ENCODE measurements at regions not wholly inside any gene's neighbourhood (a gene's known extent, or its start where the extent isn't known, plus 50 kb on each side); places are given as distances from the start of the nearest gene placed in this dataset.

DNA sequence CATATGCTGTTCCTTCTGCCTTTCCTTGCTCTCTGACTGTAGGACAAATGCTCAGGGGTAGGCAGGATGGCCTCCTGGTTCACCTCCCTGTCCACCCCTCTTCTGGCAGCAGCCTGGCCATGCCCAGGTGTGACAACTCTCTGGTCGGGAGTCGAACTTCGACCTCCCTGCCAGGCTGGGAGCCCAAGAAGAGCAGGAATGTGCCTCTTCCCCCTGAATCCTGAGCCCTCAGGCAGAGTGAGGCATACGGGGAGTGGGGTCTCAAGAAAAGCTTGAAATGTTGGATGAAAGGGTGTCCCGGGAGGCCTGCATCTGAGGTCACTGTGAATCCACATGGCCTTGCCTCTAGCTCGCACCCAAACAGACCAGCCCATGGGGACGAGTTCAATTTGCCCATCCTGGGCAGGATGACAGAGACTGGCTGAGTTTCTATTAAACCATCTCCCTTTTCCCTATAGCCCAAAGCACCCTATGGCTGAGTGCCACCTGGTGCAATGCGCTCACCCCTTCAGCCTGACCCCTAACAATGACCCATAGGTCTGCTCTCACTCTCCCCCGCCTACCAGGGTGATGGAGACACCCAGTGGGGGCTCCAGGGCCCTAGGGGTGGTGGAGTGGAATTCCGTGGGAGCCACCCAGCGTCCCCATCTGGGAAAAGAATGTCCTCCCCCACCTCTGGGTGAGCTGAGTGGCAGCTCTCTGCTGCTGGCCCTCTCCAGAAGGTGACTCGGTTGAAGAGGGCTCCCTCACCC is 52.9 kb upstream of the DIO3 start:
- no peak for DNase-seq
- Histone ChIP-seq H3K27me3 (no peaks in the 10 kb centered on the region), H3K9me3 (peaks cover 0 to 6% (median 3%) of the 10 kb centered on the region in 4 donors), H3K4me1 (no peaks in the 10 kb centered on the region), H3K36me3 (no peaks in the 10 kb centered on the region), H3K4me3 (no peak overlapping the region), H3K27ac (no peak overlapping the region)
- WGBS, 5 donors = 80 to 92% (median 85%) methylated on average over 9 to 12 of the region's 12 CpGs
- intact Hi-C loops (cut with DNase I; ENCODE audit: low total_unique reads) = no loop called here
- TF ChIP-seq EP300 (IDR thresholded peaks at IDR 0.05) (no peak), POLR2A (IDR thresholded peaks at IDR 0.05) (no peak), POLR2AphosphoS5 (IDR thresholded peaks at IDR 0.05) (no peak)
- TF ChIP-seq, protein P1, sequence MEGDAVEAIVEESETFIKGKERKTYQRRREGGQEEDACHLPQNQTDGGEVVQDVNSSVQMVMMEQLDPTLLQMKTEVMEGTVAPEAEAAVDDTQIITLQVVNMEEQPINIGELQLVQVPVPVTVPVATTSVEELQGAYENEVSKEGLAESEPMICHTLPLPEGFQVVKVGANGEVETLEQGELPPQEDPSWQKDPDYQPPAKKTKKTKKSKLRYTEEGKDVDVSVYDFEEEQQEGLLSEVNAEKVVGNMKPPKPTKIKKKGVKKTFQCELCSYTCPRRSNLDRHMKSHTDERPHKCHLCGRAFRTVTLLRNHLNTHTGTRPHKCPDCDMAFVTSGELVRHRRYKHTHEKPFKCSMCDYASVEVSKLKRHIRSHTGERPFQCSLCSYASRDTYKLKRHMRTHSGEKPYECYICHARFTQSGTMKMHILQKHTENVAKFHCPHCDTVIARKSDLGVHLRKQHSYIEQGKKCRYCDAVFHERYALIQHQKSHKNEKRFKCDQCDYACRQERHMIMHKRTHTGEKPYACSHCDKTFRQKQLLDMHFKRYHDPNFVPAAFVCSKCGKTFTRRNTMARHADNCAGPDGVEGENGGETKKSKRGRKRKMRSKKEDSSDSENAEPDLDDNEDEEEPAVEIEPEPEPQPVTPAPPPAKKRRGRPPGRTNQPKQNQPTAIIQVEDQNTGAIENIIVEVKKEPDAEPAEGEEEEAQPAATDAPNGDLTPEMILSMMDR (IDR thresholded peaks at IDR 0.05) = no peak

DNA sequence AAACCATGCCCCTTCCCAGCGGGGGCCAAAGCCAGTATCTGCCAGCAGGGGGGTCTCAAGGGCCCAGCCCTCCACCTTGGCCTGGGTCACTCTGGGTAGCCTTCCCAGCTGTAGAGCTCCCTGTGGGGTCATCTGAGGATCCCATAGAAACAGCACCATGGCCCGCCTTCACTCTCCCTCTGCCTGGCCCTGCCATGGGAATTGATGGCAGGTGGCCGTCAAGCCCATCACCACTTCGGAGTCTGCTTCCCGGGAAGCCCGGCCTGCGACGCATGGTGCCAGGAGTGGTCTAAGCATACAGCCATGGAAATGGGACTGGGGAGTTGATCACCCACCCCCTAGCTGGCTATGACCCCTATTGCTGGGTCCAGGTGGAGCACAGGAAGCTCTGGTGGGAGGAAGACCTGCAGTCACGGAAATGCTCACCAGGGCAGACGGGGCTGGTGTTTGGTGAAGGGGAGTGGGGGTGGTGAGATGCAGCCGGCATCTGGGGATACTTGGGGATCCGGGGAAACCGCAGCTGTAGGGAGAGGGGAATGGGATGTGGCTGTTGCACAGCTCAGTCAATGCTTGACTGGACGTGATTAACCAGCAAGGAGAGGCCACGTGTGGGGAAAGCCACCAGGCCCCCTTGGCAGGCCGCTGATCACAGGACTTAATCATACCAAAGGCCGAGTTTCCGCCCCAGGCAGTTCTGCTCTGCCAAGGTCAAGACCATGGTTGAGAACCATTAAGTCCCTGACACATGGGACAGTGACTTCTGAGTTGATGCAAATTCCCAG is 52.2 kb upstream of the DIO3 start:
- no peaks in the 10 kb centered on the region for H3K36me3 ChIP-seq
- no peaks in the 10 kb centered on the region for H3K4me1 ChIP-seq
- WGBS, 5 donors = 85 to 93% (median 89%) methylated on average over 11 to 18 of the region's 18 CpGs
- H3K9me3 ChIP-seq = no peaks in the 10 kb centered on the region
- no peaks in the 10 kb centered on the region for H3K27me3 ChIP-seq
- no peak for DNase-seq
- H3K4me3 ChIP-seq = no peak overlapping the region
- H3K27ac ChIP-seq = no peak overlapping the region
- TF ChIP-seq, protein P1 (IDR thresholded peaks at IDR 0.05) = no peak
- no peak for TF ChIP-seq POLR2A (IDR thresholded peaks at IDR 0.05)
- no peak for TF ChIP-seq EP300 (IDR thresholded peaks at IDR 0.05)
- intact Hi-C loops (cut with DNase I; ENCODE audit: low total_unique reads) = no loop called here

DNA sequence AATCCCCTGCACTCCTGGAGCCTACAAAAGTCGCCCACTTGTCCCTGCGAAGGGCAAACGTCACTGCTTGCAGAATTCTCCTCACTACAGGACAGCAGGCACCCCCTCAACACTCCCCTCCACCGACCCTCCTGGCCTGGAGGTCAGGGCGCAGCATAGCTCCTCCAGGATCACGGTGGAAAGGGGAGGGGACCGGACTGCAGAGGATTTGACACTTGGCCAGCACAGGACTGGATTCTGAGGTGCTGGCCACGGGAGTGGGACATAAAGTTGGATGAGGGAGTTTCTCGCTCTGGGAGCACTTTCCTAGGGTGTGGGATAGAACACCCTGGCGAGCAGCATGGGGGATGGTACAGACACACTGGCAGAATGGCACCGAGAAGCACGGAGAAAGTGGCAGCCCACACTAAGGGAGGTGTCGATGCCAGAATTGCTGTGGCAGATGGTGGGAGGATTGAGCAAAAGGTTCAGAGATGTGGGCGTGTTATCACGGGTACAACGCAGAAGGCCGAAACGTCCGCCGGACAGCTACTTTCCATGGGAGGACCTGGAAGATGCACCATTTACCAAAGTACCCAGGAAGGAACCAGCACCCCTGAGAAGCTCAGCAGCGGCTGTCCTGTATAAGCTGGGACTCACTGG is 51.4 kb upstream of the DIO3 start:
- no peak for TF ChIP-seq EP300 (IDR thresholded peaks at IDR 0.05)
- TF ChIP-seq POLR2A (IDR thresholded peaks at IDR 0.05) = no peak
- TF ChIP-seq, protein P1 (IDR thresholded peaks at IDR 0.05) = no peak
- TF ChIP-seq POLR2AphosphoS5 (IDR thresholded peaks at IDR 0.05) = no peak
- H3K4me3 ChIP-seq = no peak overlapping the region
- H3K27me3 ChIP-seq = no peaks in the 10 kb centered on the region
- intact Hi-C loops (cut with DNase I; ENCODE audit: low total_unique reads) = no loop called here
- no peak overlapping the region for H3K27ac ChIP-seq
- WGBS, 5 donors = 86 to 93% (median 87%) methylated on average over 16 to 21 of the region's 21 CpGs
- no peak for DNase-seq
- no peaks in the 10 kb centered on the region for H3K9me3 ChIP-seq
- no peaks in the 10 kb centered on the region for H3K4me1 ChIP-seq
- no peaks in the 10 kb centered on the region for H3K36me3 ChIP-seq

DNA sequence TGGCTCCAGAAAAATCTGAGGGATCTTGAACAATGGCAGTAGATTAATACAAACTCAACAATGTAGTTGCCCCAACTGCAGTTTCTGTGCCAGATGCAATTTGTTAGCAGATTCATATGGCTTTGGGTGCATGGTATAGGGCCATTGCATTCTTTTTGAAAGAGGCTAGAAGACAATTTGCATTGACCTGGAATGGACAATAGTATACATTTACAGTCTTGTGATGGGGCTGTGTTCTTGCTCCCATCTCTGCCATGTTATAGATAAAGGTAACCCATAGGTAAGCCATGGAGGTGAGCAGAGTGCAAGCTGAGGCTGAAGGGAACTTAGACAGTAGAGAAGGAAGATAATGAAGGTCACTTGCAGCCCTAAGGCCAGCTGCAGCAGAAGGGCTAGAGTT is 50.1 kb upstream of the DIO3 start:
- intact Hi-C loops (cut with DNase I; ENCODE audit: low total_unique reads) = no loop called here
- no peaks in the 10 kb centered on the region for H3K27me3 ChIP-seq
- peaks cover 0 to 13% (median 5%) of the 10 kb centered on the region in 4 donors for H3K9me3 ChIP-seq
- H3K27ac ChIP-seq = no peak overlapping the region
- no peaks in the 10 kb centered on the region for H3K4me1 ChIP-seq
- DNase-seq = no peak
- H3K4me3 ChIP-seq = no peak overlapping the region
- no peaks in the 10 kb centered on the region for H3K36me3 ChIP-seq
- TF ChIP-seq POLR2A (IDR thresholded peaks at IDR 0.05) = no peak
- TF ChIP-seq EP300 (IDR thresholded peaks at IDR 0.05) = no peak

Small RNA genes lying in the stretch of these regions (small RNA-seq; reads per million reads assigned to genes)
- 0 to 0.20 (median 0.08) reads per million in 4 donors for gene MIR1185-1
- 0 reads per million in 4 donors for gene MIR1185-2
- 0 reads per million in 4 donors for gene MIR1193
- 0 reads per million in 4 donors for gene MIR1197
- gene MIR134 = 30.0 to 42.1 (median 35.2) reads per million in 4 donors
- 0.34 to 1.2 (median 0.88) reads per million in 4 donors for gene MIR154
- gene MIR299 = 1.2 to 2.2 (median 1.8) reads per million in 4 donors
- 0 reads per million in 4 donors for gene MIR300
- 0.20 to 2.2 (median 1.6) reads per million in 4 donors for gene MIR323A
- 0.14 to 0.92 (median 0.44) reads per million in 4 donors for gene MIR323B
- 0 reads per million in 4 donors for gene MIR329-1
- 0 reads per million in 4 donors for gene MIR329-2
- gene MIR369 = 0.20 to 2.2 (median 1.2) reads per million in 4 donors
- gene MIR377 = 0.46 to 2.3 (median 0.91) reads per million in 4 donors
- gene MIR379 = 2.0 to 8.1 (median 4.2) reads per million in 4 donors
- 0 reads per million in 4 donors for gene MIR380
- gene MIR381 = 23.5 to 44.8 (median 32.1) reads per million in 4 donors
- 136 to 276 (median 176) reads per million in 4 donors for gene MIR409
- 95.1 to 122 (median 119) reads per million in 4 donors for gene MIR411
- 0.10 to 3.1 (median 2.1) reads per million in 4 donors for gene MIR412
- 4.7 to 6.3 (median 4.8) reads per million in 4 donors for gene MIR485
- gene MIR487A = 1.2 to 4.6 (median 2.6) reads per million in 4 donors
- 2.3 to 6.3 (median 4.4) reads per million in 4 donors for gene MIR487B
- 0.41 to 1.2 (median 0.85) reads per million in 4 donors for gene MIR494
- gene MIR495 = 0.54 to 2.5 (median 1.3) reads per million in 4 donors
- gene MIR496 = 0 to 0.39 (median 0.11) reads per million in 4 donors
- 0.31 to 2.7 (median 1.3) reads per million in 4 donors for gene MIR539
- 0.15 to 3.0 (median 0.79) reads per million in 4 donors for gene MIR541
- 0.31 to 1.6 (median 0.43) reads per million in 4 donors for gene MIR543
- 0 to 0.07 (median 0) reads per million in 4 donors for gene MIR544A
- 18.7 to 33.6 (median 24.6) reads per million in 4 donors for gene MIR654
- 0 to 0.41 (median 0.05) reads per million in 4 donors for gene MIR655
- gene MIR656 = 0 to 0.53 (median 0.07) reads per million in 4 donors
- 0 to 0.20 (median 0.10) reads per million in 4 donors for gene MIR668
- 0.14 to 1.6 (median 0.38) reads per million in 4 donors for gene MIR758
- 9.7 to 17.4 (median 11.7) reads per million in 4 donors for gene MIR889
- gene RF00012 = 0 reads per million in 4 donors
- 0 reads per million in 4 donors for gene RF00181
- 0.69 to 2.2 (median 1.5) reads per million in 4 donors for gene SNORD114-10
- gene SNORD114-11 = 0 to 4.2 (median 0.44) reads per million in 4 donors
- gene SNORD114-12 = 7,358 to 23,181 (median 17,284) reads per million in 4 donors
- 0.49 to 0.81 (median 0.68) reads per million in 4 donors for gene SNORD114-13
- 45.2 to 216 (median 112) reads per million in 4 donors for gene SNORD114-14
- 30.5 to 60.4 (median 37.7) reads per million in 4 donors for gene SNORD114-15
- 0 reads per million in 4 donors for gene SNORD114-16
- gene SNORD114-17 = 170 to 230 (median 181) reads per million in 4 donors
- 0 reads per million in 4 donors for gene SNORD114-18
- gene SNORD114-19 = 0.27 to 0.92 (median 0.71) reads per million in 4 donors
- 531 to 1,086 (median 695) reads per million in 4 donors for gene SNORD114-20
- gene SNORD114-21 = 140 to 264 (median 196) reads per million in 4 donors
- 1,630 to 2,830 (median 2,087) reads per million in 4 donors for gene SNORD114-22
- 73.8 to 224 (median 92.1) reads per million in 4 donors for gene SNORD114-23
- 0.27 to 1.1 (median 0.46) reads per million in 4 donors for gene SNORD114-24
- 549 to 723 (median 707) reads per million in 4 donors for gene SNORD114-25
- 0 reads per million in 4 donors for gene SNORD114-26
- gene SNORD114-27 = 0 to 0.20 (median 0) reads per million in 4 donors
- gene SNORD114-28 = 52.7 to 218 (median 110) reads per million in 4 donors
- 0 to 0.61 (median 0.23) reads per million in 4 donors for gene SNORD114-29
- gene SNORD114-30 = 0 to 0.10 (median 0) reads per million in 4 donors
- 0 reads per million in 4 donors for gene SNORD114-31
- 0 to 6.9 (median 2.4) reads per million in 4 donors for gene SNORD114-5
- 0 reads per million in 4 donors for gene SNORD114-6
- gene SNORD114-7 = 0 reads per million in 4 donors
- 558 to 752 (median 661) reads per million in 4 donors for gene SNORD114-9
